Body of pancreas (tissue), 4 donors: ENCODE measurements at regions not wholly inside any gene's neighbourhood (a gene's known extent, or its start where the extent isn't known, plus 50 kb on each side); places are given as distances from the start of the nearest gene placed in this dataset.
A peak's percentile ranks its signal among the peaks of the same experiment; 100 is the strongest.

Experiments
- ATAC-seq: fragments of 150-250 bp; one replicate; pipeline ENCODE4 v1.9.1; 2016
- DNase-seq, 4 donors: peaks; one replicate each; pipeline ENCODE4 v3.0.0-alpha.2; 2019
- H3K27ac ChIP-seq, 4 donors: fragments of 200-600 bp; sonication (generic); 1 replicate in 3 of 4; 2 replicates in 1 of 4; pipeline versions ENCODE4 v1.5.1 to v1.6.1; 2016 to 2019; ENCODE audit warnings: mild to moderate bottlenecking in 1 of 4, mixed read lengths in 1 of 4, moderate library complexity in 1 of 4
- H3K27me3 ChIP-seq, 2 donors: fragments of 200-600 bp; sonication (generic); one replicate each; pipeline ENCODE4 v1.6.0; 2016; ENCODE audit warnings: mild to moderate bottlenecking in 1 of 2
- H3K36me3 ChIP-seq, 2 donors: fragments of 200-600 bp; sonication (generic); replicated peaks in 1 of 2; 2 replicates each; pipeline ENCODE4 v1.5.1; 2016; ENCODE audit warnings: low read depth in 2 of 2; ENCODE audit not compliant: insufficient read depth in 1 of 2
- H3K4me1 ChIP-seq: fragments of 200-600 bp; sonication (generic); one replicate; pipeline ENCODE4 v1.6.0; 2016
- H3K4me3 ChIP-seq, 2 donors: fragments of 200-600 bp; sonication (generic); 1 replicate in 1 of 2; 2 replicates in 1 of 2; pipeline ENCODE4 v1.5.1; 2016 to 2019
- H3K9me3 ChIP-seq, 3 donors: fragments of 200-600 bp; sonication (generic); 1 replicate in 2 of 3; 2 replicates in 1 of 3; pipeline ENCODE4 v1.5.1; 2016
- POLR2A ChIP-seq, 3 donors: fragments of 450-650 bp; IDR thresholded peaks; one replicate each; pipeline ENCODE4 v1.6.1; 2016; ENCODE audit warnings: antibody characterized with exemption in 3 of 3, mild to moderate bottlenecking in 2 of 3
- WGBS, 2 donors: methylation state at CpG; one replicate each; pipeline ENCODE4 v1.1.5; 2017; 5-methylcytosine and 5-hydroxymethylcytosine counted together
- intact Hi-C: fragments of 100-400 bp; cut with DNase I; formaldehyde crosslinking; loops from one replicate; pipeline ENCODE4 v1.15.1; 2023
- TF ChIP-seq, protein P1 (sequence below), 7 experiments: fragments of 450-650 bp in 4 of 7; fragments of 200-600 bp in 3 of 7; sonication (generic) in 3 of 7; IDR thresholded peaks; one replicate each; pipeline ENCODE4 v1.5.1; 2016 to 2019; ENCODE audit warnings: antibody characterized with exemption in 7 of 7

GRCh38 chr20:10758446-10758845, 84.6 kb upstream of the JAG1 start:
- intact Hi-C loops, result no loop called here
- Histone ChIP-seq H3K4me1 (peaks cover 13% of the 10 kb centered on the region), H3K9me3 (no peaks in the 10 kb centered on the region), H3K4me3 (no peak overlapping the region), H3K27me3 (no peaks in the 10 kb centered on the region), H3K27ac (no peak overlapping the region), H3K36me3 (no peaks in the 10 kb centered on the region)
- 75 to 90% methylated on average over 4 of the region's 4 CpGs for WGBS, 2 donors
- ATAC-seq (no peak), DNase-seq (no peak)
- TF ChIP-seq, protein P1, sequence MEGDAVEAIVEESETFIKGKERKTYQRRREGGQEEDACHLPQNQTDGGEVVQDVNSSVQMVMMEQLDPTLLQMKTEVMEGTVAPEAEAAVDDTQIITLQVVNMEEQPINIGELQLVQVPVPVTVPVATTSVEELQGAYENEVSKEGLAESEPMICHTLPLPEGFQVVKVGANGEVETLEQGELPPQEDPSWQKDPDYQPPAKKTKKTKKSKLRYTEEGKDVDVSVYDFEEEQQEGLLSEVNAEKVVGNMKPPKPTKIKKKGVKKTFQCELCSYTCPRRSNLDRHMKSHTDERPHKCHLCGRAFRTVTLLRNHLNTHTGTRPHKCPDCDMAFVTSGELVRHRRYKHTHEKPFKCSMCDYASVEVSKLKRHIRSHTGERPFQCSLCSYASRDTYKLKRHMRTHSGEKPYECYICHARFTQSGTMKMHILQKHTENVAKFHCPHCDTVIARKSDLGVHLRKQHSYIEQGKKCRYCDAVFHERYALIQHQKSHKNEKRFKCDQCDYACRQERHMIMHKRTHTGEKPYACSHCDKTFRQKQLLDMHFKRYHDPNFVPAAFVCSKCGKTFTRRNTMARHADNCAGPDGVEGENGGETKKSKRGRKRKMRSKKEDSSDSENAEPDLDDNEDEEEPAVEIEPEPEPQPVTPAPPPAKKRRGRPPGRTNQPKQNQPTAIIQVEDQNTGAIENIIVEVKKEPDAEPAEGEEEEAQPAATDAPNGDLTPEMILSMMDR (IDR thresholded peaks at IDR 0.05), result no peak
- no peak for TF ChIP-seq POLR2A (IDR thresholded peaks at IDR 0.05)

DNA sequence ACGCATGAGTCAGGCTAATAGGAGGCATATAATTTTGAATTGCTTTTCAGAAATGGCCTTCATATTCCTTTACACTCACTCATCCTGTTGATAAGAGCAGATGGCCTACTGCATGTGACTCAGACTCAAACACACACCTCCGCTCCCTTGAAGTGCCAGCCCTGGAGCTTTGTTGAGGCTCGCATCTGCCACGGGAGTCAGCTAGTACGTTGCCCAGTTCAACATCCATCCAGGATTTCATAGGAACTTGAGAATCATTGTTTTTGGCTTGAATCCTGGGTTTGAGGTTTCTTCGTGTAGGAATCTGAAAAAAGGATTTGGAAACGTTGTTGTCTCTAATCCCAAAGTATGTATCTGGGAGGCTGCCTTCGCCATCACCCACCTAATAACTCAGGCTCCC, 87.4 kb upstream of the JAG1 start:
- TF ChIP-seq, protein P1 (IDR thresholded peaks at IDR 0.05), result no peak
- Histone ChIP-seq H3K4me1 (peaks cover 13% of the 10 kb centered on the region), H3K27me3 (no peaks in the 10 kb centered on the region), H3K27ac (no peak overlapping the region), H3K36me3 (no peaks in the 10 kb centered on the region), H3K9me3 (no peaks in the 10 kb centered on the region), H3K4me3 (no peak overlapping the region)
- DNase-seq (peak in 1 of 4 donors; percentile 32), ATAC-seq (no peak)
- intact Hi-C loops, result no loop called here
- 83 to 84% methylated on average over 8 of the region's 8 CpGs for WGBS, 2 donors

- intact Hi-C loops, result no loop called here
- Histone ChIP-seq H3K4me1 (peaks cover 13% of the 10 kb centered on the region), H3K4me3 (no peak overlapping the region), H3K36me3 (no peaks in the 10 kb centered on the region), H3K27me3 (no peaks in the 10 kb centered on the region), H3K27ac (no peak overlapping the region), H3K9me3 (no peaks in the 10 kb centered on the region)
- DNase-seq, result peak; percentile 32 to 68 (median 56)
- 22 to 44% methylated on average over 8 of the region's 8 CpGs for WGBS, 2 donors
- ATAC-seq, result peak; percentile 74
- TF ChIP-seq, protein P1 (IDR thresholded peaks at IDR 0.05), result no peak
- no peak for TF ChIP-seq POLR2A (IDR thresholded peaks at IDR 0.05)
Measured at GRCh38 chr20:10761786-10762185, 88.0 kb upstream of the JAG1 start.

- no peaks in the 10 kb centered on the region for H3K36me3 ChIP-seq
- H3K4me1 ChIP-seq, result peaks cover 13% of the 10 kb centered on the region
- TF ChIP-seq, protein P1 (IDR thresholded peaks at IDR 0.05), result no peak
- TF ChIP-seq POLR2A (IDR thresholded peaks at IDR 0.05), result no peak
- H3K4me3 ChIP-seq, result no peak overlapping the region
- 90 to 93% methylated on average over 2 of the region's 2 CpGs for WGBS, 2 donors
- DNase-seq, result no peak
- intact Hi-C loops, result no loop called here
- H3K27ac ChIP-seq, result no peak overlapping the region
- H3K9me3 ChIP-seq, result no peaks in the 10 kb centered on the region
- H3K27me3 ChIP-seq, result no peaks in the 10 kb centered on the region
- no peak for ATAC-seq
Measured at GRCh38 chr20:10762216-10762615, 88.4 kb upstream of the JAG1 start.

DNA sequence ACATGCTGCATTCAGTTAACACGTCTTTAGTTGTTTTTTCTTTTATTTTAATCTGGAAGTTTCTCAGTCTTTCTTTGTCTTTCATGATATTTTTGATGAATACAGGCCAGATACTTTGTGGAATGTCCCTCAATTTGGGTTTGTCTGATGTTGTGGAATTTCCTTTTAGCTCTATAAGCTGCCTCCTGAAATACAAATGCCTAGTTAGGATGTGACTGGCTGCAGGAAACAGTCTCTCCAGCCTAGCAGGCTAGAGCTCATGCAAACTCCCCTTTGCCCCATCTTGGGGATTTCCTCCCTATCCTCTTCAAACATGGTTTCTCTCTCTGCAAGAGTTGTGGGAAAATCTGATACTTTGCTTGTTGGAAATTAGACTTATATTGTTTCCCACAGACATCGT, 89.3 kb upstream of the JAG1 start:
- Histone ChIP-seq H3K4me1 (peaks cover 13% of the 10 kb centered on the region), H3K27ac (no peak overlapping the region), H3K36me3 (no peaks in the 10 kb centered on the region), H3K27me3 (no peaks in the 10 kb centered on the region), H3K4me3 (no peak overlapping the region), H3K9me3 (no peaks in the 10 kb centered on the region)
- DNase-seq (no peak), ATAC-seq (no peak)
- no peak for TF ChIP-seq POLR2A (IDR thresholded peaks at IDR 0.05)
- TF ChIP-seq, protein P1 (IDR thresholded peaks at IDR 0.05), result no peak
- 69 to 79% methylated on average over 2 of the region's 2 CpGs for WGBS, 2 donors
- intact Hi-C loops, result no loop called here
